ENCODE measurements at regions not wholly inside any gene's neighbourhood (a gene's known extent, or its start where the extent isn't known, plus 50 kb on each side); places are given as distances from the start of the nearest gene placed in this dataset.

GRCh38 chr3:101172516-101172915, 147.9 kb downstream of the IMPG2 start:
- no peaks in the 10 kb centered on the region for H3K27me3 ChIP-seq (ENCODE audit: low read depth)
- no peak for ATAC-seq
- no peaks in the 10 kb centered on the region for H3K4me1 ChIP-seq
- no peaks in the 10 kb centered on the region for H3K36me3 ChIP-seq
- DNase-seq: no peak
- intact Hi-C loops (cut with DNase I): no loop called here
- TF ChIP-seq, protein P1, sequence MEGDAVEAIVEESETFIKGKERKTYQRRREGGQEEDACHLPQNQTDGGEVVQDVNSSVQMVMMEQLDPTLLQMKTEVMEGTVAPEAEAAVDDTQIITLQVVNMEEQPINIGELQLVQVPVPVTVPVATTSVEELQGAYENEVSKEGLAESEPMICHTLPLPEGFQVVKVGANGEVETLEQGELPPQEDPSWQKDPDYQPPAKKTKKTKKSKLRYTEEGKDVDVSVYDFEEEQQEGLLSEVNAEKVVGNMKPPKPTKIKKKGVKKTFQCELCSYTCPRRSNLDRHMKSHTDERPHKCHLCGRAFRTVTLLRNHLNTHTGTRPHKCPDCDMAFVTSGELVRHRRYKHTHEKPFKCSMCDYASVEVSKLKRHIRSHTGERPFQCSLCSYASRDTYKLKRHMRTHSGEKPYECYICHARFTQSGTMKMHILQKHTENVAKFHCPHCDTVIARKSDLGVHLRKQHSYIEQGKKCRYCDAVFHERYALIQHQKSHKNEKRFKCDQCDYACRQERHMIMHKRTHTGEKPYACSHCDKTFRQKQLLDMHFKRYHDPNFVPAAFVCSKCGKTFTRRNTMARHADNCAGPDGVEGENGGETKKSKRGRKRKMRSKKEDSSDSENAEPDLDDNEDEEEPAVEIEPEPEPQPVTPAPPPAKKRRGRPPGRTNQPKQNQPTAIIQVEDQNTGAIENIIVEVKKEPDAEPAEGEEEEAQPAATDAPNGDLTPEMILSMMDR (IDR thresholded peaks at IDR 0.05): no peak
- H3K27ac ChIP-seq: no peak overlapping the region
- H3K9me3 ChIP-seq: no peaks in the 10 kb centered on the region
- H3K4me3 ChIP-seq: no peak overlapping the region

GRCh38 chr3:101171681-101172191, 148.6 kb downstream of the IMPG2 start:
- intact Hi-C loops (cut with DNase I): no loop called here
- H3K36me3 ChIP-seq: no peaks in the 10 kb centered on the region
- DNase-seq (no peak), ATAC-seq (no peak)
- H3K4me3 ChIP-seq: no peak overlapping the region
- H3K27ac ChIP-seq: no peak overlapping the region
- no peaks in the 10 kb centered on the region for H3K9me3 ChIP-seq
- H3K27me3 ChIP-seq (ENCODE audit: low read depth): no peaks in the 10 kb centered on the region
- H3K4me1 ChIP-seq: no peaks in the 10 kb centered on the region
- TF ChIP-seq, protein P1 (IDR thresholded peaks at IDR 0.05): no peak

DNA sequence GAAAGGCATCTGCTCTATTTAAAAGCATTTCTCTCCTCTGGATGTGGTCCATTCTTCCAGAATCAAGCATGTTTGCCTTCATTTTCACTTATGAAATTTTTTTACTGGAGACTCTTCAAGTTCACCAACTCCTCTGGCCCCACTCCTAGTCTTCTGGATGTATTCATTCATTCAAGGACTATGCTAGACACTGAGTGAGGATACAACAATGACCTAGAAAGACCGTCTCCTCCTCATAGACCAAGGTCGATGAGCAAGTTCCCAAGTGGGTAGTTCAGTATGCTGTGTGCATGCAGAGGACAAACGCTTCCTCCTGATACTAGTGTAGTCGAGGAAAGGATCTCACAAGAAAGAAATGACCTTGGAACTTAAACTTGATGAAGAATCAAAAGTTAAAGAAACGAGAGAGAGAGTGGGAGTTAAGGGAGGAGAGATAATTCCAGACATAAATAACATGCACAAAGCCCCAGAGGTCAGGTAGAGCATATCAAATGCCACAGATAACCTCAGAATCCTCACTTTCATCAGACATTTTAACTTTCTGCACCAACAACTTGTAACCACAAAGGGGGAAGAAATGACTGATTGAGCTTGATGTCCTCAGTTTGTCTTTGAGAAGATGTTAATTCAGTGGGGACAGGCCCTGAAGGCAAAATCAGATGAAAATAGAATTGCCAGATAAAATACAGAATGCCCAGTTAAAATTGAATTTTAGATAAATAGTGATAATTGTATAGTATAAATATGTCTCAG, 149.4 kb downstream of the IMPG2 start:
- Histone ChIP-seq H3K27me3 (ENCODE audit: low read depth) (no peaks in the 10 kb centered on the region), H3K4me1 (no peaks in the 10 kb centered on the region), H3K36me3 (no peaks in the 10 kb centered on the region), H3K9me3 (no peaks in the 10 kb centered on the region), H3K4me3 (no peak overlapping the region), H3K27ac (no peak overlapping the region)
- TF ChIP-seq, protein P1 (IDR thresholded peaks at IDR 0.05): no peak
- DNase-seq (no peak), ATAC-seq (no peak)
- intact Hi-C loops (cut with DNase I): no loop called here

DNA sequence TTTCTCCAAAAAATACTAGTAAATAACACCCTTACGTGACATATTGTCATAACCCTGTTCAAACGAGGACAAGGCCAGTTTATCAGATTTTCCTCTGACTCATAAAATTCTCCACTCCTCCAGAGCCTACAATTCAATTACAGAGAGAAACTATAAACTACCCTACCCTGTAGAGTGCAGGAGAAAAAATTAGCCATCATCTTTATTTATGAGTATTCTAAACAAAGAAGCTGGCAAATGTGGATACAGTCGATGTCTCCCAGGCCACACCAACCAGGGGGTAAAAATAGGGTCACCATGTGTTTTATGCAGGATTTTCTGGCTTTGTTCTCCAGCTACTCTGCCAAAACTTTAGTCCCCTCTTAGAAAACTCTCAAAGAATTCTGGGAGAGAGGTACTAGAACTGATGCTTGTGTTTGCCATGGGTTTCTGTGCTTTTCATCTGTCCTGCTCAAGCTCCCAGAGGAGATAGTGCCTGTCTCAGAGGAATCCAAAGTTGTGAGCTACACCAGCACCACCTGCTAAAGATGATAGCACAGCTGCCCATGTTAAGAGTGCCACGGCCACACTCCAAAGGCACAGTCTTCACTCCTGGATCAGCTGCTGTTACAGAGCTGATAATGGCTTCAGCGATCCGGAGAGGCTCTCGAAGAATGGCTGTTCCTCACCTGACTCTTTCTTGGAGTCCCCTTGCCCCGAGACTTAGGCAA, 150.2 kb downstream of the IMPG2 start:
- DNase-seq (no peak), ATAC-seq (no peak)
- no peaks in the 10 kb centered on the region for H3K36me3 ChIP-seq
- H3K9me3 ChIP-seq: no peaks in the 10 kb centered on the region
- H3K27ac ChIP-seq: no peak overlapping the region
- H3K4me1 ChIP-seq: no peaks in the 10 kb centered on the region
- no peaks in the 10 kb centered on the region for H3K27me3 ChIP-seq (ENCODE audit: low read depth)
- intact Hi-C loops (cut with DNase I): no loop called here
- TF ChIP-seq, protein P1 (IDR thresholded peaks at IDR 0.05): no peak
- no peak overlapping the region for H3K4me3 ChIP-seq

GRCh38 chr3:101169516-101169915, 150.9 kb downstream of the IMPG2 start:
- intact Hi-C loops (cut with DNase I): no loop called here
- no peak for ATAC-seq
- H3K9me3 ChIP-seq: no peaks in the 10 kb centered on the region

More at GRCh38 chr3:101169516-101169915, 150.9 kb downstream of the IMPG2 start:
- DNase-seq: no peak
- no peaks in the 10 kb centered on the region for H3K36me3 ChIP-seq
- H3K27ac ChIP-seq: no peak overlapping the region
- TF ChIP-seq, protein P1 (IDR thresholded peaks at IDR 0.05): no peak
- no peaks in the 10 kb centered on the region for H3K4me1 ChIP-seq
- H3K27me3 ChIP-seq (ENCODE audit: low read depth): no peaks in the 10 kb centered on the region
- no peak overlapping the region for H3K4me3 ChIP-seq

Data from lower lobe of right lung (tissue), 2 donors.